ENCODE measurements at regions not wholly inside any gene's neighbourhood (a gene's known extent, or its start where the extent isn't known, plus 50 kb on each side); places are given as distances from the start of the nearest gene placed in this dataset.

DNA sequence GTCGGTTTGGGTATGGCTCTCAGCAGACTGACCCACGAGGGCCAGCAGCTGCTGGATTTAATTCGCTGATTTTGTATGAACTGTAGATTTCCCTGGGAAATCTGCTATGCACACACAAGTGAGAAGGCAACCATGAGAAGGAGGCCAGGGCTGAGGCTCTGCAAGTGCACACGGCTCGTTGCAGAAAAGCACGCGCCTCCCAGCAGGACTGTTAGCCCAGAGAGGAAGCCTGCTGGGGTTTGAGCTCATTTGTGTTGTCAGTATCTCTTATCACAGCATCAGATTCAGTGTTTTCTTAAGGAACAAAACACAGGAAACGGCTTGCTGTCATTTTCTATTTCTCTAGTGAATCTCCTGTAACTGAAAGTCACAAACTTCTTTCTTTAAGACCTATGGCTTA, 296.2 kb upstream of the FAT1 start:
- TF ChIP-seq, protein P1, sequence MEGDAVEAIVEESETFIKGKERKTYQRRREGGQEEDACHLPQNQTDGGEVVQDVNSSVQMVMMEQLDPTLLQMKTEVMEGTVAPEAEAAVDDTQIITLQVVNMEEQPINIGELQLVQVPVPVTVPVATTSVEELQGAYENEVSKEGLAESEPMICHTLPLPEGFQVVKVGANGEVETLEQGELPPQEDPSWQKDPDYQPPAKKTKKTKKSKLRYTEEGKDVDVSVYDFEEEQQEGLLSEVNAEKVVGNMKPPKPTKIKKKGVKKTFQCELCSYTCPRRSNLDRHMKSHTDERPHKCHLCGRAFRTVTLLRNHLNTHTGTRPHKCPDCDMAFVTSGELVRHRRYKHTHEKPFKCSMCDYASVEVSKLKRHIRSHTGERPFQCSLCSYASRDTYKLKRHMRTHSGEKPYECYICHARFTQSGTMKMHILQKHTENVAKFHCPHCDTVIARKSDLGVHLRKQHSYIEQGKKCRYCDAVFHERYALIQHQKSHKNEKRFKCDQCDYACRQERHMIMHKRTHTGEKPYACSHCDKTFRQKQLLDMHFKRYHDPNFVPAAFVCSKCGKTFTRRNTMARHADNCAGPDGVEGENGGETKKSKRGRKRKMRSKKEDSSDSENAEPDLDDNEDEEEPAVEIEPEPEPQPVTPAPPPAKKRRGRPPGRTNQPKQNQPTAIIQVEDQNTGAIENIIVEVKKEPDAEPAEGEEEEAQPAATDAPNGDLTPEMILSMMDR (optimal IDR thresholded peaks at IDR 0.05 in 1 of 3, IDR thresholded peaks at IDR 0.05 in 1 of 3, conservative IDR thresholded peaks at IDR 0.05 in 1 of 3; ENCODE audit: extremely low read depth in 1 of 3, insufficient read depth in 2 of 3, low read length in 3 of 3): no peak
- no peak for TF ChIP-seq EZH2 (IDR thresholded peaks at IDR 0.05; ENCODE audit: low read length)
